ENCODE measurements at regions not wholly inside any gene's neighbourhood (a gene's known extent, or its start where the extent isn't known, plus 50 kb on each side); places are given as distances from the start of the nearest gene placed in this dataset.

- Mint-ChIP-seq H3K4me3 (no peak overlapping the region), H3K36me3 (peaks cover 3% of the 10 kb centered on the region), H3K27me3 (peaks cover 3% of the 10 kb centered on the region), H3K4me1 (peaks cover 0 to 3% (median 0%) of the 10 kb centered on the region in 3 donors), H3K27ac (no peak overlapping the region), H3K9me3 (no peaks in the 10 kb centered on the region)
Observed at GRCh38 chr6:167469101-167469500, 144.2 kb downstream of the TTLL2 start.

- Mint-ChIP-seq H3K9me3 (no peaks in the 10 kb centered on the region), H3K4me3 (no peak overlapping the region), H3K36me3 (peaks cover 3% of the 10 kb centered on the region), H3K27me3 (peaks cover 3% of the 10 kb centered on the region), H3K4me1 (peaks cover 0 to 3% (median 0%) of the 10 kb centered on the region in 3 donors), H3K27ac (no peak overlapping the region)
Observed at GRCh38 chr6:167469672-167470071, 144.8 kb downstream of the TTLL2 start.

DNA sequence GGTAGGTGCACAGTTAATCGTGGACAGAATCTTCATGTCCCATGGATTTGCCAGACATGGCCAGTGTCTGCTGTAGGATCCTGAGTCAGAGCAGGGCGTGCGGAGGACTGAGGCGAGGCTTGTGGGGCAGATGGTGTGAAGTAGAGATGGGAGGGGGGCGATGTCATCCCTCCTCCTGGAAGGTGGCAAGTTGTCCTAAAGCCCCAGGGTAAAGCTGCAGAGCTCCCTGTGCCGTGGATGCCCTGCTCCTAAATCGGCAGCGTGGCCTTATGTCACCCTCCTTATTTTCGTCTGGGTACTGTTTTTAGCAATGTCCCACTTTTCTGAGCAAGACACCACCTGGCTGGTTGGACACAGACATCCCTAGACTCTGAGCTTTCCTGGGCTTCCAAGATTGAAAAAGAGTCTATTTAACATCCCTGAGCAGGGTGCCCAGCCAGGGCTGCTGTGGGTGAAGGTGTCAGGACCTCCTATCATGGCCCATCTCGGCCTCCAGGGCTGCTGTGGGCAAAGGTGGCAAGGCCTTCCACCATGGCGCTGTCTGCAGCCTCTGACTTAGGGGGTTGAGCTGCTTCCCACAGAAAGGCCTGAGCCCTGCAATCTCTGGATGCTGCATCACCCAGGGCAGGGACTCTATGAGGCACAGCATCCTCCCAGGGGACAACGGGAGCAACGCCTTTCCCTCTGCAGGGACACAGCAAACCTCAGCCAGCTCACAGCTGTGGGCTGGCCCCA, 145.4 kb downstream of the TTLL2 start:
- Mint-ChIP-seq H3K27me3 (peaks cover 3% of the 10 kb centered on the region), H3K9me3 (no peaks in the 10 kb centered on the region), H3K27ac (no peak overlapping the region), H3K4me1 (peaks cover 0 to 3% (median 0%) of the 10 kb centered on the region in 3 donors), H3K4me3 (no peak overlapping the region), H3K36me3 (peaks cover 3% of the 10 kb centered on the region)

DNA sequence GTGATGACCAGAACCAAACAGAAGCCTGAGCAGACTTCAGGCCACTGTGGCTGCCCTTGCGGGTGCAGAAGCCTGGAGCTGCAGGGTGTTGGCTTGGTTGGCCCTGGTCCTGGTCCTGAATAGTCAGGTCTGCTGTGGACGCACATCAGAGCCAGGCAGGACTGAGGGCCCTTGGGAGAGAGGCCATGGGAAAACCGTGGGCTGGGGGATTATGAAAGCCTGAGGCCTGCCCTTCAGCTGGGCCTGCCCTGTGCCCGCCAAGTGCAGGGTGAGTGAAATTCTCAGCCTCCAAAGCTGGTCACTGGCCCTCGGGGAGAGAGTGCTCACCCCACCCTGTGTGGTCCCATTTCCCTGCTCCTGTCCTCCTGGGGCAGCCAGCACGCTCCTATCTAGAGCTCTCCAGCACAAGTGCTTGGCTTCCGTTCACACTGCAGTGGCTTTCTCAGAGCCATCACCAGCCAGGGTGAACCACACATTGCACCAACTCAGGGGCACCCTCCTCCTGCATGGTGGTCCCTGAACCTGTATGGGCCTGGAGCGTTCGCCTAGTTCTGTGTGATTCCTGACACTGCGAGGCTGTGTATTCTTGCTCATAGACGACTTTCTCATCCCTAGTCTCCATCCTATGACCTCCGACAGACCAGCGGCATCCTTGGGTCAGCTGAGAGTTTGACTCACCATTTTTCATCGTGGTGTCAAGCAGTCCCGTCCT, 146.1 kb downstream of the TTLL2 start:
- Mint-ChIP-seq H3K27ac (no peak overlapping the region), H3K4me1 (peaks cover 0 to 3% (median 0%) of the 10 kb centered on the region in 3 donors), H3K4me3 (no peak overlapping the region), H3K9me3 (no peaks in the 10 kb centered on the region), H3K27me3 (peaks cover 1% of the 10 kb centered on the region), H3K36me3 (peaks cover 3% of the 10 kb centered on the region)

DNA sequence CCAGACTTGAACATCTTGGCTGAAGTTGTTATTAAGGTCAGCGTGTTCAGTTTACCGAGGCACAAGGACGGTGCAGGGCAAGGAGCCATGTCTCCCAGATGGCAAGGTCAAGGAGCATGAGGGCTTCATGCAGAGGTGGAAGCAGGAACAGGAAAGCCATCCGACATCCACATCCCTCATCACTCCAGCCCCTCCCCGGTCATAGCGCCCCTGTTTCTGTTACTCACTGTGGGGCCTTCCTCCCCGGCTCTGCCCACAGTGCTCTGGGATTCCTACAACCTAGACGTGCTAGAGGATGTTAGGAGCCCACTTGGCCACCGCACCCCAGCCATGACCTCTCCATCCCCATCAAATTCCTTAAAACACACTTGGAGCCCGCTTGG, 146.7 kb downstream of the TTLL2 start:
- no peak overlapping the region for H3K27ac Mint-ChIP-seq
- peaks cover 3% of the 10 kb centered on the region for H3K36me3 Mint-ChIP-seq
- no peak overlapping the region for H3K4me3 Mint-ChIP-seq
- H3K4me1 Mint-ChIP-seq = peaks cover 0 to 3% (median 0%) of the 10 kb centered on the region in 3 donors
- peaks cover 1% of the 10 kb centered on the region for H3K27me3 Mint-ChIP-seq
- H3K9me3 Mint-ChIP-seq = no peaks in the 10 kb centered on the region

DNA sequence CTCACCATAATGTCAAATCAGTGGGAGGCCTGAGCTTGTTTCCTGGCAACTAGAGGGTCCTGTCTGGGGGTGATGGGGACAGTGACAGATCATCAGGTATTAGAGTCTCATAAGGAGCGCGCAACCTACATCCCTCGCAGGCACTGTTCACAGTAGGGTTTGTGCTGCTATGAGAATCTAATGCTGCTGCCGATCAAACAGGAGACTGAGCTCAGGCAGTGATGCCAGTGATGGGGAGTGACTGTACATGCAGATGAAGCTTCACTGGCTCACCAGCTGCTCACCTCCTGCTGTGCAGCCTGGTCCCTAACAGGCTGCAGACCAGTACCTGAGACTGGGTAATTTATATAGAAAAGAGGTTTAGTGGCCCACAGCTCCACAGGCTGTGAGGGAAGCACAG, 147.3 kb downstream of the TTLL2 start:
- peaks cover 3% of the 10 kb centered on the region for H3K36me3 Mint-ChIP-seq
- H3K9me3 Mint-ChIP-seq = no peaks in the 10 kb centered on the region
- H3K27ac Mint-ChIP-seq = no peak overlapping the region
- peaks cover 1% of the 10 kb centered on the region for H3K27me3 Mint-ChIP-seq
- no peak overlapping the region for H3K4me3 Mint-ChIP-seq
- H3K4me1 Mint-ChIP-seq = peaks cover 0 to 3% (median 0%) of the 10 kb centered on the region in 3 donors

DNA sequence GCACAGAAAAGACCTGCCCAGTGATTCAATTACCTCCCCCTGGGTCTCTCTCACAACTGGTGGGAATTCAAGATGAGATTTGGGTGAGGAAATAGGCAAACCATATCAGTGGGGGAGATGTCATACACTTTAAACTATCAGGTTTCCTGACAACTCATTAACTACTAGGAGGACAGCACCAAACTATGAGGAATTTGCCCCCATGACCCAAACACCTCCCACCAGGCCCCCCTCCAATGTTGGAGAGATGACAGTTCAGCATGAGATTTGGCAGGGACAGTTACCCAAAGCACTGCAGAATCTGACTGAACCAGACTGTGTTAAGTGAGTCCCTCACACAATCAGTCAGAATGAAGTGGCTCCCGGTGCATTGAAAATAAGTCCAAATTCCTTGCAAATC, 148.0 kb downstream of the TTLL2 start:
- Mint-ChIP-seq H3K36me3 (peaks cover 3% of the 10 kb centered on the region), H3K27me3 (peaks cover 1% of the 10 kb centered on the region), H3K27ac (no peak overlapping the region), H3K4me1 (peaks cover 0 to 3% (median 0%) of the 10 kb centered on the region in 3 donors), H3K4me3 (no peak overlapping the region), H3K9me3 (no peaks in the 10 kb centered on the region)

DNA sequence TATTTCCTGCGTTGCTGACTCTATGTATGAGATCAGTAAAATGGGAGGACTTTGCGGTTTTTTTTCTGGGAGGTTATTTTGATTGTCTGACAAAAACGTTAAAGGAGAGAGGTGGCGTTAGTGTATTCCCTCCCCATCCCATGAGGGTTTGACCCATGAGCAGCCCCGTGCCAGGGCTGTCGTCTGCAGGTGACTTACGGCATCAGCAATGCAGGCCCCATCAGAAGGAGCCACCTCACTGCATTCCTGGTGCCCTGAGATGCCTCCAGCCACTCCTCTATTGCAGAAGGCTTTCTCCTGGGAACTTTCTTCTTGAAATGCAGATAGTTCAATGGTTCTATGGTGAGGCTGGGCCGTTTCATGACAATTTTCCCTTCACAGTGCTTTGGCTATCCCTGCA, 149.3 kb downstream of the TTLL2 start:
- Mint-ChIP-seq H3K4me3 (no peak overlapping the region), H3K27me3 (peaks cover 7% of the 10 kb centered on the region), H3K4me1 (peaks cover 0 to 5% (median 3%) of the 10 kb centered on the region in 3 donors), H3K36me3 (peaks cover 3% of the 10 kb centered on the region), H3K27ac (no peak overlapping the region), H3K9me3 (no peaks in the 10 kb centered on the region)

DNA sequence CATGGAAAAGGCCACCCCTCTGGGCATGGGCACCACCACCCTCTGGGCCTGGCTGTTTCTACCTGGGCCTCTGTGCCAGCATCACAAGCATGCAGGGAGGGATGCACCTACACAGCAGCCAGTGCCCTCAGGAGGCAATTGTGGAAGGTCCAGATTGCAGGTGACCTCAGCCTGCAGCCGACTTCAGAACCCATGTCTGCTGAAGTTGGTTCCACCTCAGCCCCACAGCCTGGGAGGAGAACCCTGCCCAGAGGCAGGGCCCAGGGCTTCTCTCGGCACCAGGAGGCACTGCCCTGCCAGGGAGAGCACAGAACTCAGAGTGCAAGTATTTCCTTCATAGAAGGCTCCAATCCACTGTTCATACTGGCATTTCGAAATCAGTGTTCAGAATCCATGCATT, 149.8 kb downstream of the TTLL2 start:
- peaks cover 0 to 10% (median 3%) of the 10 kb centered on the region in 3 donors for H3K4me1 Mint-ChIP-seq
- H3K27ac Mint-ChIP-seq = no peak overlapping the region
- peaks cover 6% of the 10 kb centered on the region for H3K27me3 Mint-ChIP-seq
- no peaks in the 10 kb centered on the region for H3K9me3 Mint-ChIP-seq
- H3K4me3 Mint-ChIP-seq = no peak overlapping the region
- peaks cover 3% of the 10 kb centered on the region for H3K36me3 Mint-ChIP-seq

- Mint-ChIP-seq H3K27me3 (peaks cover 10% of the 10 kb centered on the region), H3K4me3 (no peak overlapping the region), H3K4me1 (peaks cover 0 to 15% (median 6%) of the 10 kb centered on the region in 3 donors), H3K27ac (no peak overlapping the region), H3K36me3 (peaks cover 3% of the 10 kb centered on the region), H3K9me3 (no peaks in the 10 kb centered on the region)
Observed at GRCh38 chr6:167475947-167476346, 151.1 kb downstream of the TTLL2 start.

DNA sequence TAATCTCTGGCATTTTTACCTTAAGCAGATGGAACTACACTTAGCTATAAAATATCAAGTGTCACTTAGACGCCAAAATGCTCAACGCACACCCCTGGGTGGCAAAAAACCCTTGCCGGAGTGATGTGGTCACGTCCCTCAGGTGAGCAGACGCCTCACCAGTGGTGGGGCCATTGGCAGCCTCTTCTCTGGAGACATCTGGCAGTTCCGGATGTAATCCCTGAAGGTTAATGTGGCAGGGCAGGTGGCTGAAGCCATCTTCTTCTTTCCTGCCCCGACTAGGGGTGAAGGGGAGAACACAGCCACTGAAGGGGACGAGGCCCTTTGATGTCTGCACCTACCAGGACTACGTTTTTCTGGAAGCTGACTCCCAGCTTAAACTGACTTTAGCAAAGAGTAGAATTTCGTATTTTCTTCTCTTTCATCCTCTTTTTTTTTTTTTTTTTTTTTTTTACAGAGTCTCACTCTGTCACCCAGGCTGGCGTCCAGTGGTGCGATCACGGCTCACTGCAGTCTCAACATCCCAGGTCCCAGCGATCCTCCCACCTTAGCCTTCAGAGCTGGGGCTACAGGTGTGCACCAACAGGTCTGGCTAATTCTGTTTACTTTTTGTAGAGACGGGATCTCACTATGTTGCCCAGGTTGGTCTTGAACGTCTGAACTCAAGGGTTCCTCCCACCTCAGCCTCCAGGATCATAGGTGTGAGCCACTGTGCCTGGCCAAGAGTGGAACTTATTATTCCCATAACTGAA, 152.1 kb downstream of the TTLL2 start:
- Mint-ChIP-seq H3K4me3 (no peak overlapping the region), H3K9me3 (no peaks in the 10 kb centered on the region), H3K27ac (no peak overlapping the region), H3K36me3 (no peaks in the 10 kb centered on the region), H3K4me1 (peaks cover 0 to 15% (median 6%) of the 10 kb centered on the region in 3 donors), H3K27me3 (peaks cover 10% of the 10 kb centered on the region)

- Mint-ChIP-seq H3K36me3 (no peaks in the 10 kb centered on the region), H3K4me1 (peaks cover 0 to 15% (median 3%) of the 10 kb centered on the region in 3 donors), H3K27me3 (peaks cover 10% of the 10 kb centered on the region), H3K27ac (no peak overlapping the region), H3K9me3 (no peaks in the 10 kb centered on the region), H3K4me3 (peak overlapping the region in 1 of 4 donors; percentile 6)
Observed at GRCh38 chr6:167477688-167478087, 152.8 kb downstream of the TTLL2 start.

DNA sequence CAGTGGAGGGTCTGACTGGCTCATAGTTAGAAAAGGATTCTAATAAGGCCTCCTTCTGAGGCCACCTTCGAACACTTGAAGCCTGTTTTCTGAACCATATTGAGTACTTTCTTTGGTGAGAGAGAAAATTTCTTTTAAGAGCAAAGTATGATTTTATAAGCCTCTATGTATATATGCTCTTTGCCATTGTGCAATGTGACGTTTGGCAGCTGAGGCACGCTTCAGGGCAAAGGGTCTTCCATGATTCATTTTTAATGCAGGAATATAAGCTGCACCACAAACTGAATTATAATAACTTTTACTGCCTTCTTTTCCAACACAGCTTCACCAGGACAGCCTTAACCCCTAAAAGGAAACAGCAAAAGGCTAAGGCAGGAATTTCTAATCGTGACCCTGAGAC, 154.4 kb downstream of the TTLL2 start:
- Mint-ChIP-seq H3K27me3 (peaks cover 10% of the 10 kb centered on the region), H3K4me1 (peaks cover 0 to 15% (median 3%) of the 10 kb centered on the region in 3 donors), H3K9me3 (no peaks in the 10 kb centered on the region), H3K36me3 (no peaks in the 10 kb centered on the region), H3K27ac (no peak overlapping the region), H3K4me3 (no peak overlapping the region)

- peaks cover 12% of the 10 kb centered on the region for H3K27me3 Mint-ChIP-seq
- peaks cover 0 to 15% (median 3%) of the 10 kb centered on the region in 3 donors for H3K4me1 Mint-ChIP-seq
- no peak overlapping the region for H3K27ac Mint-ChIP-seq
- no peaks in the 10 kb centered on the region for H3K9me3 Mint-ChIP-seq
- H3K4me3 Mint-ChIP-seq = no peak overlapping the region
- H3K36me3 Mint-ChIP-seq = no peaks in the 10 kb centered on the region
Observed at GRCh38 chr6:167479901-167480648, 155.2 kb downstream of the TTLL2 start.
